ENCODE measurements at regions not wholly inside any gene's neighbourhood (a gene's known extent, or its start where the extent isn't known, plus 50 kb on each side); places are given as distances from the start of the nearest gene placed in this dataset.

DNA sequence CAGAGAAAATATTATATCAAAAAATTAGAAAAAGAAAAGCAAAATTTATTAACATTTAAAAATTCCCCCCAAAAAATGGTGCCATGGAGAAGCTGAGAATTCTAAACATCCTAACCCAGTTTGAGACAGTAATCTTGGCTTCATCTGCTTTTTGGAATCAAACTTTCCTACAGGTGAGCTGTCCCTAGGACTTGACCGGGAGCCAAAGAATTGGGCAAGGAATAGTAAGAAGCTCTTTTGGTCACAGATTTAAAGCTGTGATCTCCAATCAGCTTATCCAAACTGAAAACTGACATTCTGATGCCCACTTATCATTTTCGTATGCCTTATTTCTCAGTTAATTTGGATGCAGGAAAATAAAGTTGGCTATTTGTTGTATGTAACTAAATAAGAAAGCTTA is 457.3 kb upstream of the DMAC1 start:
- TF ChIP-seq POLR2A (IDR thresholded peaks at IDR 0.05) = no peak
- TF ChIP-seq, protein P1, sequence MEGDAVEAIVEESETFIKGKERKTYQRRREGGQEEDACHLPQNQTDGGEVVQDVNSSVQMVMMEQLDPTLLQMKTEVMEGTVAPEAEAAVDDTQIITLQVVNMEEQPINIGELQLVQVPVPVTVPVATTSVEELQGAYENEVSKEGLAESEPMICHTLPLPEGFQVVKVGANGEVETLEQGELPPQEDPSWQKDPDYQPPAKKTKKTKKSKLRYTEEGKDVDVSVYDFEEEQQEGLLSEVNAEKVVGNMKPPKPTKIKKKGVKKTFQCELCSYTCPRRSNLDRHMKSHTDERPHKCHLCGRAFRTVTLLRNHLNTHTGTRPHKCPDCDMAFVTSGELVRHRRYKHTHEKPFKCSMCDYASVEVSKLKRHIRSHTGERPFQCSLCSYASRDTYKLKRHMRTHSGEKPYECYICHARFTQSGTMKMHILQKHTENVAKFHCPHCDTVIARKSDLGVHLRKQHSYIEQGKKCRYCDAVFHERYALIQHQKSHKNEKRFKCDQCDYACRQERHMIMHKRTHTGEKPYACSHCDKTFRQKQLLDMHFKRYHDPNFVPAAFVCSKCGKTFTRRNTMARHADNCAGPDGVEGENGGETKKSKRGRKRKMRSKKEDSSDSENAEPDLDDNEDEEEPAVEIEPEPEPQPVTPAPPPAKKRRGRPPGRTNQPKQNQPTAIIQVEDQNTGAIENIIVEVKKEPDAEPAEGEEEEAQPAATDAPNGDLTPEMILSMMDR (IDR thresholded peaks at IDR 0.05) = no peak
- no peak for TF ChIP-seq EP300 (IDR thresholded peaks at IDR 0.05; ENCODE audit: low read depth)
- TF ChIP-seq POLR2AphosphoS5 (IDR thresholded peaks at IDR 0.05) = no peak

Data from transverse colon (tissue), 4 donors.